ENCODE measurements at regions not wholly inside any gene's neighbourhood (a gene's known extent, or its start where the extent isn't known, plus 50 kb on each side); places are given as distances from the start of the nearest gene placed in this dataset.

DNA sequence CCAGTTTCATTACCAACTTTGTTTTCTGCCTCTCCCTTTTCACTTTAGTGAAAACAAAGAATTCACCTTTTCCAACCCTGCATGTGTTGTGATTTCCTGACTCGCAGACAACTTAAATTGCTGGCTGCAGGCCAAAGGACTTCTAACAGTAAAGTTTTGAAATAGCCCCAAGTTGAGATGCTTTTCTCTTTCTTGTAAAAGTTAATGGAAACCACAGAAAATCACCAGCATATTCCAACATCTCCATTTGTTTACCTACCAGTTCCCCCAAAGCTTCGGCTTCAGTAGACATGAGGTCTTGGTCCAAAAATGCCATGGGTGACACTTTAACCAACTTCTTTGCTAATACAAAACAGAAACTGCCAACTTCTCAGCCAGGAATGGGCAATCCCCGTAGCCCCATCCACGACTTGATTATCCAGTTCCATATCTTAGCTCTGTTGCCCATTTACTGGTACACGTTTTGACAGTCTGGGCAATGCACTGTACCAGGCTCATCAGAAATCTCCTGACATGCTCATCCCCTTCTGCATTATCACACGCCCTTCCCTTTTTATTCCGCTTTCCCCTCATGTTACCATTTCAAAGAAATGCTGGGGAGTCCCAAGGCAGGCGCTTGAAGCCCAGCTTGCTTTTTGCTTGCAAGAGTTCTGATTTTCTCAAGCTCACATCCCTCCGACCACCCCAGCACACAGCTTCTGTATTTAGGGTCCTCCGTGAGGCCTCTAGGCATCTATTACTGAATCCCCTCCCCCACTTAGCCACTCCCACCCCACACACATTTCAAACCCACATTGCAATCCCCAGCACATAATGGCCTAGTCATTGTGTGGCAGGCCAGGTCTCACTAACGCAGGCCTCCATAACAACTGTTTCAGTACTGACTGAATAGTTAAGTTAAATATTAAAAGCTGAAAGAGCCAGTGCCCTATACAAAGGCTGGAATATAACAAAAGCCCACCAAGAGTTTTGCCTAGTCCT is 137.9 kb upstream of the S100G start:
- ATAC-seq, result no peak

GRCh38 chrX:16516232-16516876 is 133.6 kb upstream of the S100G start:
- ATAC-seq, result no peak

GRCh38 chrX:16517039-16517605 is 132.8 kb upstream of the S100G start:
- no peak for ATAC-seq

DNA sequence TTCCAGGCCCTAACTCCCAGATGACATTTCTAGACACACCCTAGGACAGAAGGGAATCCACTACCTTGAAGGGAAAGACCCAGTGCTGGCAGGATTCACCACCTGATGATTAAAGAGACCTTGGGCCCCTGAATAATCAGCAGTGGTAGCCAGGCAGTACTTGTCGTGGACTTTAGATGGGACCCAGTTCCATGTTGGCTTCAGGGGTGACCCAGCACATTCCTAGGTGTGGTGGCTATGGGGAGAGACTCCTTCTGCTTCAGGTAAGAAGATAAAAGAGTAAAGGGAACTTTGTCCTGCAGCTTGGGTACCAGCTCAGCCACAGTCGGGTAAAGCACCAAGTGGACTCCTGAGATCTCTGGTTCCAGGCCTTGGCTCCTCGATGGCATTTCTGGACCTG is 131.8 kb upstream of the S100G start:
- ATAC-seq, result no peak

GRCh38 chrX:16524316-16524715 is 125.6 kb upstream of the S100G start:
- ATAC-seq, result no peak

DNA sequence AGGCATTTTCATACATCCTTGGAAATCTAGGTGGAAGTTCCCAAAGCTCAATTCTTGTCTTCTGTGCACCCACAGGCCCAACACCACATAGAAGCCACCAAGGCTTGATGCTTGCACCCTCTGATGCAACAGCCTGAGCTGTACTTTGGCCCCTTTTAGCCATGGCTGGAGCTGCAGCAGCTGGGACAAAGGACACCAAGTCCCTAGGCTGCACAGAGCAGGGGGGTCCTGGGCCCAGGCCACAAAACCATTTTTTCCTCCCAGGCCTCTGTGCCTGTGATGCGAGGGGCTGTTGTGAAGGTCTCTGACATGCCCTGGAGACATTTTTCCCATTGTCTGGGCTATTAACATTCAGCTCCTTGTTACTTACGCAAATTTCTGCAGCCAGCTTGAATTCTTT is 124.0 kb upstream of the S100G start:
- no peak for ATAC-seq

DNA sequence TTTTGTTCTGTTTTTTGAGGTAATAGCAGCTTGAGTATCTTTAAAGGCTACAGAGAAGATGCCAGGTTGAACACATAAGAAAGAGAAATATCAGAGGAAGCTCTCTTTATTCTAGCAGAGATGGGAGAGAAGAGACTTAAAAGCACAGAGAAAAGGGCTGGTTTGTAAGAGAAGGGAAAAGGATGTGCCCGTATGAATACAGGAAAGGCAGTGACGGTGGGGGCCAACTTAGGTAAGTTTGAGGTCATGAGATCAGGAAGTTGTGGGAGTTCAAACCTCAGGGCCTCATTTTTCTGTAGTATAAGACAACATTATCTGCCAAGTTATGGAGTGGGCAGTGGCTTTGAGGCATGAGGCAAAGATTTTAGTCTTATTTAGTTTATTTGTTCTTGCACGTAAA is 121.3 kb upstream of the S100G start:
- no peak for ATAC-seq
